HK-2 (cell line): ENCODE measurements at regions not wholly inside any gene's neighbourhood (a gene's known extent, or its start where the extent isn't known, plus 50 kb on each side); places are given as distances from the start of the nearest gene placed in this dataset.

Experiments
- DNase-seq: peaks from one replicate; pipeline ENCODE4 v3.0.0-alpha.2; 2018; ENCODE audit not compliant: unreplicated experiment

- DNase-seq, result no peak
These were observed 161.1 kb downstream of the VEGFC start for GRCh38 chr4:176631611-176632010.
